Activated CD8-positive, alpha-beta memory T cell treated with anti-CD3 and anti-CD28 coated beads for 36 hours (primary cell): ENCODE measurements at regions not wholly inside any gene's neighbourhood (a gene's known extent, or its start where the extent isn't known, plus 50 kb on each side); places are given as distances from the start of the nearest gene placed in this dataset.

Experiments used
- CTCF ChIA-PET: fragments of 350-600 bp; sonication (Branson Sonifier 250); formaldehyde crosslinking; loops from one replicate; lab custom pipeline; 2021; ENCODE audit warnings: antibody characterized with exemption; lab: Charles Lee
- POLR2A ChIA-PET: fragments of 350-600 bp; sonication (Branson Sonifier 250); formaldehyde crosslinking; loops from one replicate; lab custom pipeline; 2021; ENCODE audit warnings: antibody characterized with exemption; lab: Charles Lee

DNA sequence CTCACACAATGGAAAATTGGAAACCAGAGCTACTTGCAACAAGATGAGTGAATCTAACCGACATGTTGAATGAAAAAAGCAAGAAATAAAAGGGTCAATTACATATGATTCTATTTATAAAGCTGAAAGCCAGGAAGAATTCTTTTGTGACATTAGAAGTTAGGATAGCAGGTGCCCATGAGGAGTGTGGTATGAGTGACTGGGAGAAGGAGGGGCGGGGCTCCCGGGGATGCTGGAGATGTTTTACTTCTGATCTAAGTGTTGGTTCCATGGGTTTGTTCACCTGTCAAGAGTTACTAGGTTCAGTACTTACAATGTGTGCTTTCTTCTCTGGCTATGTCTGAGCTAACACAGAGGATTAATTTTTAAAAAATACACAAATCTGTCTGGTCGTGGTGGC is 60.8 kb downstream of the NSMCE3 start:
- CTCF ChIA-PET: no interaction called here
- POLR2A ChIA-PET: no interaction called here

DNA sequence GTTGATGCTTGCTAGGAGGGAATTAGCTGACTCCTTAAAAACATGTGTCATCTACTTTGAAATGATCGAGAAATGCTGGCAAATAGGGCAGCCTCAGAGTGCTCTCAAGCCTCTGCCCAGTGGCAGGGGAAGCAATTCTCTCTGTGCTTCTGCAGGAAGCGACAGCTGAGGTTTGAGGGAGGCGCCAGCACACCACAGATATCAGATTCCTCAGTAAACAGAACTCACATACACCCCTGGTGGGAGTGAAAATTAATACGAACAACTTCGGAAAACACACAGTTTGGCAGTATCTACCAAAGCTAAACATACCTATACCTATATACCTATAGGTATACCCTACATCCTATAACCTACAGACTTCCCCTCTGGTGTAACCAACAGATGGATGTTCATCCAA is 61.3 kb downstream of the NSMCE3 start:
- ChIA-PET CTCF (no interaction called here), POLR2A (no interaction called here)

DNA sequence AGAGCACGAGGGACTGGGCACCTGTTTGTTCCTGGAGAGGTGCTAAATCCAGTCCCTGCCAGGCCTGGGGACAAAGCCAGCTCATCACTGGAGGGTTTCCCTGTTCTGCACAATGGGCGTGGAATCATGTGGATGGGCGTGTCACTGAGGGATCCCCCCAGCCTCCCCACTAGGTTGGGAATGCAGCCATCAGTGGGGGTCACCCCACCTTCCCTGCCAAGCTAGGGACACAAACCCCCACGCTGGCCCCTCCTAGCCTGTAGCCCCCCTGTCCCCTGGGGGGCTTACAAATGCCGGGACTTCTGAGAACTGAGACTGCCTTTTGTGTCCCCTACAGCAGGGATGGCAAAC is 61.9 kb downstream of the NSMCE3 start:
- CTCF ChIA-PET: no interaction called here
- POLR2A ChIA-PET: no interaction called here

DNA sequence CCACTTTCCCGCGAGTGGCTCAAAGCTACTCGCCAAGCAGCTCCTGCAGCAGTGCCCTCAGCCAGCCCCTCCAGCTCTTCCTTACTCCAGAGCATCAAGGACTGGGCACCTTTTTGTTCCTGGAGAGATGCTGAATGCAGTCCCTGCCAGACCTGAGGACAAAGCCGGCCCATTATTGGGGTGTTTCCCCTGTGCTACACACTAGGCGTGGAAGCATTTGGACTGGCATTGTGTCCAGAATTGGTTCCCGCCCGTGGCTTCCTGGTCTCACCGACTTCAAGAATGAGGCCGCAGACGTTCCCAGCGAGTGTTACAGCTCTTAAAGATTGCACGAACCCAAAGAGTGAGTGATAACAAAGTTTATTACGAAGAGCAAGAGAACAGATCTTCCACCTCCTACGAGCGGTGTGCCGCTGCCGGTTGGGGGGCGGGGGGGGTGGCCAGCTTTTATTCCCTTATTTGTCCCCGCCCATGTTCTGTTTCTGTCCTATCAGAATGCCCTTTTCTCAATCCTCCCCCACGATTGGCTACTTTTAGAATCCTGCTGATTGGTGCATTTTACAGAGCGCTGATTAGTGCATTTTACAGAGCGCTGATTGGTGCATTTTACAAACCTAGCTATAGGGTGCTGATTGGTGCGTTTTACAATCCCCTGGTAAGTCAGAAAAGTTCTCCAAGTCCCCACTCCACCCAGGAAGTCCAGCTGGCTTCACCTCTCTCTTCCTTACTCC is 62.4 kb downstream of the NSMCE3 start:
- ChIA-PET CTCF (no interaction called here), POLR2A (no interaction called here)

DNA sequence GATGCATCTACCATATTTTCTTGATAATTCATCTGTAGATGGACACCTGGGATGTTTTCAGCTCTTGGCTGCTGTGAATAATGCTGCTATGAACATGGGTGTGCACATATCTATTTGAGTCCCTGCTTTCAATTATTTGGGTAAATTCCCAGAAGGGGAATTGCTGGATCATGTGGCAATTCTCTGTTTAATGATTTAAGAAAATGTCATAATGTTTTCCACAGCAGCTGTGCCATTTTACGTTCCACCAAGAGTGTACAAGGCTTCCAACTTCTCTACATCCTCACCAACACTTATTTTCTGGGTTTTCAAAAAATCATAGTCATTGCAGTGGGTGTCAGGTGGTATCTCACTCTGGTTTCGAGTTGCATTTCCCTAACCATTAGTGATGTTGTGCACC is 64.4 kb downstream of the NSMCE3 start:
- ChIA-PET CTCF (no interaction called here), POLR2A (no interaction called here)

DNA sequence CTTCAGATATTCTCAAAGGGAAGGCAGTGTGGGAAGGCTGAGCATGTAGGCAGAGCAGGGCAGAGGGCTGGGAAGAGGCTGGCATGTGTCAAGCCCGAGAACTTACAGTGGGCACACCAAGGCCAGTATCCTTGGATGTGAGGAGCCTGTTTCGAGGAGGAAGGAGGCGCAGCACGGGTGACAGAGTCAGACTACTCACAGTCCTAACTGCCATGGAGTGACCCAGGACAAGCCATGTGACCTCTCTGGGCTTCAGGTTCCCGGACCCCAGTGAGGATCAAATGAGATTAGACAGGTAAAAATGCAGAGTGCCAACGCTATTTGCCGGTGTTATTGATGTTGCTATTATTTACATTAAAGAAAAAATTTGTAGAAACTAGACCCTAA is 65.3 kb downstream of the NSMCE3 start:
- ChIA-PET POLR2A (no interaction called here), CTCF (no interaction called here)

DNA sequence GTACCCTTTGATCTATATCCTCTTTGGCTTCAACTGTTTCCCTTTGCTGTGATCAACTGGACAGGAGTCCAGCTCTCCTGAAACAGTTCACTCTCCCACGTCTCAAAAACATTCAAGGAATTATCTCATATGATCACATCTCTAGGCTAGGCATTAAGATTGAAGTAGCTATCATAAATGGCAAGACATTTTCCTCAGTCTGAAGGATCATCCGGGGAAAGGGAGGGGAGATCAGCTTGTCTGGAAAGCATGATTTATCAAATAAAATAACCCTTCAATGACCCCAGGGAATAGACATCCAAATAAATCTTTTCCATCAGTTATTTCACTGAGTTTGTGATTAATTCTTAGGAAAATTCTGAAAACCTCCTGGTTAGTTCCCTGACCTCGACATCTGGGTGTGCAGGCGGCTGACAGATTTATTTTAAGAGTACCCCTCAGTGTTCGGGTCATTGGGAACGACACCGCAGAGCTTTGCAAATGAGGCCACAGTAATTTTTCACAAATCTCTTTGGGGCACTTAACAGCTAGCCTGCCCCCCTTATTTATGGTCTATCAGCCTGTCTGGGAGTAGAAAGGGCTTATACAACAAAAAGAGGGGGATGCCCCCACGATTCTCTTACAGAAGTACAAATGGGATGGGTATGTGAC is 65.8 kb downstream of the NSMCE3 start:
- ChIA-PET POLR2A (no interaction called here), CTCF (no interaction called here)

DNA sequence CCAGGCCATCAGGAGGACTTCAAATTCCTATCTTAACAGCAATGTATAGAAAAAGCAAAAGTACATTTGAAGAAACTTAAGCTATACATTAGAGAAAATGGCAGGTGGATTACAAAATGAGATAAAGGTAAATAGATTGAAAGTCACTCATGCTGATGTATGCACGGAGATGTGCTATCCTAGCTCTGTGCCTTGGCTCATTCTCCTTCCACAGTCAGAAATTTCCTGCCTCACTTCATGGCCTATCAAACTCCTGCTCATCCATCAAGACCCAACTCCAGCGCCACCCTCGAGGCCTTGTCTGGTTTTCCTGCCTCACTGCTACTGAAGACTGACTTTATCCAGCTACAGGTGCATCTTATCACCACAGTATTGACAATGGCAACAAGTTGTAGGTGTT is 72.9 kb downstream of the NSMCE3 start:
- POLR2A ChIA-PET: no interaction called here
- CTCF ChIA-PET: no interaction called here

DNA sequence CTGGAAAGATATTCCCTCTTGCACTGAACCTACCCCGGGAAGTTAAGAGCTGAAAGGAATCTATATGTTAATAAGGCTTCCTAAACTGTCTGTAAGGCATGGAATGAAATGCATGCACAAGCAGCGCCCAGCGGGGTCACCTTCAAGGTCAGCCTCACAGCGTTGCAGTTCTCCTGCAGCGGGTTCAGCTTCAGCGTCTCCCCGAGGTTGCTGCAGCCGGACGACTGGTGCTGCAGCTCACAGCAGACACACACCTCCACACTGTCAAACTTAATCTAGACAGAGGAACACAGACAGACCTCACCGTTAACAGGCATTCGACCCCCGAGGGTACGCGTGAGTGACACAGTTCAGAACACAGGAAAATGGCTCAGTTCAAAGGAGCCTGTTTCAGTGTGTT is 73.3 kb downstream of the NSMCE3 start:
- ChIA-PET POLR2A (no interaction called here), CTCF (no interaction called here)

DNA sequence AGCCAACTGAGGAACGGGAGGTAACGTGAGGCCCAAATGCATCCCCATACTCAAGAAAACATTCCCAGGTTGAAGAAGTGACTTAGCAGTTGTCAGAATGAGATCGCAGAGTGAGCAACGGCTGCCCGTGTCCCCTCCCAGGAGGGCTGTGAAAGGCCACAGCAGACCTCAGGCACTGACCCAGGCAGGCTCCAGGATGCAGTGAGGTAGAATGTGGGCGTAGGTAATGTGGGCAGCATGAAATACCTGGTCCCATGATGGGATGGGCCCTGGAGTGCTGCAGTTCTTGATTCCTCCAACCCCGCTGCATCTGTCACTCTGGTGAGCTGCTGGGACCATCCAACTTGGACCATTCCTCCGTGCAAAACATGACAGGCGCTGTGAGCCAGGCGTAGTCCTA is 74.8 kb downstream of the NSMCE3 start:
- POLR2A ChIA-PET: no interaction called here
- CTCF ChIA-PET: no interaction called here

DNA sequence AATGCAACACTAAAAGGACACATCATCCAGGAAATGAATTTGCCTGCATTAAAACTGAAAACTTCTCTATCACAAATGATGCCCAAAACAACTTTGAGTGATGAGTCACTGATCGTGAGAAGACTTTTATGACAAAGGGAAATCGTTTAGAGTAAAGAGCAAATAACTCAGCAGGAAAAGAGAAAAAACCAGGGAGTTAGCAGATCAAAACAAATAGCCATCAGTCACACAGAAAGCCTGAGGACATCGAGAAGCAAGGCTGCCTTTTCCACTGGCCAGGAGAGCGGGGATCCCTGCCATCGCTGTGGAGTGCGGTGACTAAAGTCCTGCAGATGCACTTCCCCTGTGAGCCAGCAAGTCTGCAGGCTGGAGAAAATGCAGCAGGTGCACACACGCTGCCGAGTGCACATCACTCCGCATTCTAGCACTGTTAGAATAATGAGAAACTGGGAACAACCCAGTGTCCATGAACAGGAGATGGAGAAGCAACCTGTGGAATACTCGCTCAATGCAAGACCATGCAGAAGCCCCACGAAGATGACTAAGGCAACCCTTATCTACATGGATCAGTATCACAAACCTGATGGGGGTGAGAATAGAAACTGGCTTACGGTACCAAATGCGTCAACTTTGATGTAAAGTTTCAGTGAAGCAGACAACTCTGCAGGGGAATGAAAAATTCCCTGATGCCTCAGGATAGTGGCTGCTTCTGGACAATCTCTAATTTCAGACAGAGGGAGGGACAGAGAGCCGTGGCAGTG is 86.4 kb downstream of the NSMCE3 start:
- POLR2A ChIA-PET: interaction anchor here (0.6 kb wide), 1 partner anchor 65 kb away, joined by 4 read pairs; no protein-coding TSS in a partner anchor
- CTCF ChIA-PET: no interaction called here

DNA sequence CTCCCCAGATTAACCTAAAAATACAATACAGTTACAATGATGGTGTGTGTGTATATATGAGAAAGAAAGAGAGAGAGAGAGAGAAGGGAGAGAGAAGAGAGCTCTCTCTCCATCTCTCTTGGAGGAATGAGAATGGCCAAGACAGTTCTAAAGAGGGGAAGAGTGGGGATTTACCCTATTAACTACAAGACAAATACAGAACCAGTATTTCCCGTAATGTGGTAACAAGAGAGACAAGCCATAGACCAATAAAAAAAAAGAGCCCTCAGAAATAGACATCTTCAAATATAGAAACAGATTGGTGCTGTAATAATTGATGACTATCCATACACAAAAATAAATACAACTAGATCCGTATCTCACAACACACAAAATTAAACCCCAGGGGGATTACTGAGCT is 87.0 kb downstream of the NSMCE3 start:
- CTCF ChIA-PET: no interaction called here

DNA sequence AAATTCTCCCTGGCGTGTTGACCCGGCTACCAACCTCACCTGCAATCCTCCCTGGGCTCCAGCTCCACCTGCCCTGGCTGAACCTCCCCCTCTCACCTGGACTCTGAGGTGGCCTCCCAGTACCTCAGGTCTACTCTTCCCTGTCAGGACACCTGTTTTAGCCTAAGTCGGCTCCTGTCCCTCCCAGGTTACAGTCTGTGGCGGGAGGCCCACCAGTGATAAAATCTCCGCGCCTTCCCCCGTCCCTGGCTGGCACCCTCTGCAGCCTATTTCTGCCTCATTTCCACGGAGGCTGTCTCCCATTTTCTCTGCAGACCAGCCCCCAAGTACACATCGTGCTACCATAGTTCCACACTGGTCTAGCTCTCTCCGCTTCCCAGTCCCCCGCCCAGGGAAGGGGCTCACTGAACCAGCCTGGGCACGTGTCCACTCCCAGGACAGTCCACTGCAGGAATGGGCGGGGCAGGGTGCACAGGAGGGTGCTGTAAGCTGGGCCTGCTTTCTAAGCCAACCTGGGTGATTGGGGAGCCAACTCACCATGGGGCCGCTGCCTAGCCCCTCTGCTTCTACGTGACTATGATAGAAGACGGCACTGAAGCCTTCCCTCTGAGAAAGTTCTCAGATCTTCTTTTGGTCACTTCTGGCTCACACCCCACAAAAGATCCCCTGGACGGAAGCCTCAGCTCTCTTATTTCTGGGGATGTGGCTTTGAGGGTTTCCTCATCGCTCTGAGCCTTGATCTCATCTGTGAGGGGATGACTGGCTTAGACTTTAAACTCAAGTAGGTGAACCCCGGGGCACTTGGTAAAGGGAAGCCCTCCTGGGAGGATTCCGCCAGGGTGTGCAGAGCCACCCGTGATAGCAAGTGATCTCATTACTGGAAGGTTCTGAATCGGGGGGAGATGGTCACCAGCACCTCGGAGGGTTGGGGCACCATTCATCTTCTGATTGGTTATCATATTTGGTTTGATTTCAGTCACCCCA is 96.6 kb downstream of the NSMCE3 start:
- POLR2A ChIA-PET: no interaction called here
- CTCF ChIA-PET: no interaction called here

More for the DNA sequence above, 87.0 kb downstream of the NSMCE3 start:
- POLR2A ChIA-PET: interaction anchor here (0.6 kb wide), 1 partner anchor 65 kb away, joined by 4 read pairs; no protein-coding TSS in a partner anchor

DNA sequence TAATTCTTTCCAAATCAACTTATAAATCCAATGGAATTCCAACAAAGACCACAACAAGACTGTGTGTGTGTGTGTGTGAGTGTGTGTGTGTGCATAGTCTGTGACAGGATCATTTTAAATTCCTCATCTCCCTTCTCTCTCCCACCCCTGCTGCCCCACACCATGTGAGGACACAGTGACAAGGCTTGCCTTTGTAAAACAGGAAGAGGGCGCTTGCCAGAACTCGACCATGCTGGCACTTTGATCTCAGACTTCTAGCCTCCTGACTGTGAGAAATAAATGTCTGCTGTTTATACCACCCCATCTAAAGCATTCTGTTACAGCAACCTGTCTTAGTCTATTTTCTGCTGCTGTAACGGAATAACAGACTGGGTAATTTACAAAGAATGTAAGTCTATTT is 99.1 kb downstream of the NSMCE3 start:
- ChIA-PET CTCF (no interaction called here), POLR2A (no interaction called here)
